ENCODE measurements at regions not wholly inside any gene's neighbourhood (a gene's known extent, or its start where the extent isn't known, plus 50 kb on each side); places are given as distances from the start of the nearest gene placed in this dataset.

DNA sequence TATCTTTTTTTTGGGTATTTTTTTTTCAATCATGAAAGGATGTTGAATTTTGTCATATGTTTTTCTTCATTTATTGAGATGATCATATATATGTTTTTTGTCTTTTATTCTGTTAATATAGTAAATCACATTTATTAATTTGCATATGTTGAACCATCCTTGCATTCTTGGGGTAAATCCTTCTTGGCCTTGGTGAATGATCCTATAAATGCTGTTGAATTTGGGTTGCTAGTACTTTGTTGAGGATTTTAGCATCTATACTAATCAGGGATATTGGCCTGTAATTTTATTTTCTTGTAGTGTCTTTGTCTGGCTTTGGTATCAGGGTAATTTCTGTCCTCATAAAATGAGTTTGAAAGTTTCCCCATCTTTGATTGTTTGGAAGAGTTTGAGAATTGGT is 199.9 kb downstream of the B3GLCT start:
- TF ChIP-seq CTCF (IDR thresholded peaks at IDR 0.05) (no peak), POLR2A (IDR thresholded peaks at IDR 0.05) (no peak)
